ENCODE measurements at regions not wholly inside any gene's neighbourhood (a gene's known extent, or its start where the extent isn't known, plus 50 kb on each side); places are given as distances from the start of the nearest gene placed in this dataset.

DNA sequence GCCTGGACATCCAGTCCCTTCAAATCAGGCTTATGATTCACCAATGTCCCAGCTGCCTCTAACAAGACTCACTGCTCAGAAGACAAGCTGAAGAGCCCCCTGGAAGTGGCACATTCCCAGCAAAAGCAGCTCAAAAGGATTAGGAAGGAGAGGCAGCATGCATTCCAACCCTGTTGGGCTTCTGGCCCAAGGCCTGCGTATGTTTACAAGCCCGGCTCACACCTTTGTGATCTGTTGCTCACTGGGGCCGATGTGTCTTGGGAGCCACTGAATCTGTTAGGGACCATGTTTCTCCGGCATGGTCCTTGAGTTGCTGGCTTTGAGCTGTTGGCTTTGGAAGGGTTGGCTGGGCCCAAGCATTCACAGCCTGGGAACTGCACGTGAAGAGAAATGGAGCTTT, 81.2 kb upstream of the C1orf174 start:
- TF ChIP-seq, protein P1, sequence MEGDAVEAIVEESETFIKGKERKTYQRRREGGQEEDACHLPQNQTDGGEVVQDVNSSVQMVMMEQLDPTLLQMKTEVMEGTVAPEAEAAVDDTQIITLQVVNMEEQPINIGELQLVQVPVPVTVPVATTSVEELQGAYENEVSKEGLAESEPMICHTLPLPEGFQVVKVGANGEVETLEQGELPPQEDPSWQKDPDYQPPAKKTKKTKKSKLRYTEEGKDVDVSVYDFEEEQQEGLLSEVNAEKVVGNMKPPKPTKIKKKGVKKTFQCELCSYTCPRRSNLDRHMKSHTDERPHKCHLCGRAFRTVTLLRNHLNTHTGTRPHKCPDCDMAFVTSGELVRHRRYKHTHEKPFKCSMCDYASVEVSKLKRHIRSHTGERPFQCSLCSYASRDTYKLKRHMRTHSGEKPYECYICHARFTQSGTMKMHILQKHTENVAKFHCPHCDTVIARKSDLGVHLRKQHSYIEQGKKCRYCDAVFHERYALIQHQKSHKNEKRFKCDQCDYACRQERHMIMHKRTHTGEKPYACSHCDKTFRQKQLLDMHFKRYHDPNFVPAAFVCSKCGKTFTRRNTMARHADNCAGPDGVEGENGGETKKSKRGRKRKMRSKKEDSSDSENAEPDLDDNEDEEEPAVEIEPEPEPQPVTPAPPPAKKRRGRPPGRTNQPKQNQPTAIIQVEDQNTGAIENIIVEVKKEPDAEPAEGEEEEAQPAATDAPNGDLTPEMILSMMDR (IDR thresholded peaks at IDR 0.05; ENCODE audit: low read depth, low read length, missing control alignments): no peak
- no peak for DNase-seq (ENCODE audit: low read depth)

GRCh38 chr1:3981746-3982505, 81.9 kb upstream of the C1orf174 start:
- DNase-seq (ENCODE audit: low read depth): no peak
- H3K4me3 ChIP-seq (ENCODE audit: low read depth, low read length): no peak overlapping the region
- TF ChIP-seq, protein P1 (IDR thresholded peaks at IDR 0.05; ENCODE audit: low read depth, low read length, missing control alignments): no peak

More for the DNA sequence above, 81.2 kb upstream of the C1orf174 start:
- no peak overlapping the region for H3K4me3 ChIP-seq (ENCODE audit: low read depth, low read length)

DNA sequence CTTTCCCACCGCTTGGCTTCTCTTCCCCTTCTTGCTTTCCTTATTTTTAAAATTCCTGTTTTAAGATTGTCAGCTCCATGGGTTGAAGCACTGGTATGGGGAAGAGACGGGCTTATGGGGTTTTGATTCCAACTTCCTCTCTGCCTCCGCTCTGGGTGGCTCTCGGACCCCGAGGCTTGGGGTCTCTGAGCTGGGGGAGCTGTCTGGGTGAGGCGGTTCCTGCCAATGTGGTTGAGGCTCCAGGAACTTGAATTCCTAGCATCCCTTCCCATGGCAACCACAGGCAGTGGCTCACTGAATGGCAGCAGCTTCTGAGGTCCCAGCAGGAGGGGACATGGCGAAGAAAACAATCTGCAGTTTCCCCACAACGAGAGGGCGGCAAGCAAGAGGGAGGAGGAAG, 83.1 kb upstream of the C1orf174 start:
- H3K4me3 ChIP-seq (ENCODE audit: low read depth, low read length): no peak overlapping the region
- DNase-seq (ENCODE audit: low read depth): no peak
- TF ChIP-seq, protein P1 (IDR thresholded peaks at IDR 0.05; ENCODE audit: low read depth, low read length, missing control alignments): no peak

- H3K4me3 ChIP-seq (ENCODE audit: low read depth, low read length): no peak overlapping the region
- TF ChIP-seq, protein P1 (IDR thresholded peaks at IDR 0.05; ENCODE audit: low read depth, low read length, missing control alignments): no peak
- no peak for DNase-seq (ENCODE audit: low read depth)
These were observed 84.5 kb upstream of the C1orf174 start for GRCh38 chr1:3984586-3984985.

DNA sequence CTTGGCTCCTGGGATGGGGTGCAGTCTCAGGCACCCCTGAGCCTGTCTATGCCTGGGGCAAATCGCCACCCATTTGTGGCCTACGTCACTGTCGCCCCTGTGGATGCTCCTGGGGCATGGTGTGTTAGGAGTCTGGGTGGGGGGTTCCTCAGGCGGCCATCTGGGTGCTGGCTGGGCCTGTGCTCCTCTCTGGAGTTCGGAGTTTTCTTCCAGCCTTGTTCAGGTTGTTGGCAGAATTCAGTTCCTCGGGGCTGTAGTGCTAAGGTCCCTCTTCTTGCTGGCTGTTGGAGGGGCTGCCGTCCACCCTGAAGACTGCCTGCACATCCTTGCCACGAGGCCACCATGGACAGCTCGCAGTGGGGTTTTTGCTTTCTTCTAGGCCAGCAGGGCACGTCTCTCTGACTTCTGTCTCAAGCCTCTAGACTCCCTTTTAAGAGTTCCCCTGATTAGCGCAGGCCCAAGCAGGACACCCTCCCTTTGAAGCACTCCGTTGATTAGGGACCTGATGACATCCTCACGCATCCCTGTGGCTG, 86.7 kb upstream of the C1orf174 start:
- TF ChIP-seq, protein P1 (IDR thresholded peaks at IDR 0.05; ENCODE audit: low read depth, low read length, missing control alignments): no peak
- DNase-seq (ENCODE audit: low read depth): no peak

DNA sequence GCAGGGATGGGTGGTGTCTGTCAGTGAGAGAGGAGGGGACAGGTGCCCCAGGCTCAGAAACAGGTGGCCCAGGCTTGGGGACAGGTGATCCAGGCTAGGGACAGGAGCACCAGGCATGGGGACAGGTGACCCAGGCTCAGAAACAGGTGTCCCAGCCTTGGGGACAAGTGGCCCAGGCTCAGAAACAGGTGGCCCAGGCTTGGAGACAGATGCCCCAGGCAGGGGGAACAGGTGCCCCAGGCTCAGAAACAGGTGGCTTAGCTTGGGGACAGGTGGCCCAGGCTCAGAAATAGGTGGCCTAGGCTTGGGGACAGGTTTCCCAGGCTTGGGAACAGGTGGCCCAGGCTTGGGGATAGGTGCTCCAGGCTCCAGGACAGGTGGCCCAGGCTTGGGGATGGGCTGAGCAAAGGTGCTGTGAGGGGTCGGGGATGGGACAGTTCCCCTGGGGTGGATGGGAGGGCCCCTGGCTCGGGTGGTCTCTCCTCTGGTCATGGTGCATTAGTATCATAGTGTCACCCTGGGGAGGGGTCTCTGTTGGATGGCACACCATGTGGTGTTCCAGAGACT, 87.7 kb upstream of the C1orf174 start:
- no peak for DNase-seq (ENCODE audit: low read depth)
- TF ChIP-seq, protein P1 (IDR thresholded peaks at IDR 0.05; ENCODE audit: low read depth, low read length, missing control alignments): no peak

More for the DNA sequence above, 86.7 kb upstream of the C1orf174 start:
- no peak overlapping the region for H3K4me3 ChIP-seq (ENCODE audit: low read depth, low read length)

More for the DNA sequence above, 87.7 kb upstream of the C1orf174 start:
- no peak overlapping the region for H3K4me3 ChIP-seq (ENCODE audit: low read depth, low read length)
